Ectodermal cell (in vitro differentiated cells): ENCODE measurements at regions not wholly inside any gene's neighbourhood (a gene's known extent, or its start where the extent isn't known, plus 50 kb on each side); places are given as distances from the start of the nearest gene placed in this dataset.

Experiments used
- H3K27ac ChIP-seq: 2 replicates; pipeline ENCODE4 v1.7.0; 2013; ENCODE audit warnings: mild to moderate bottlenecking, low read depth, low read length; ENCODE audit not compliant: insufficient read depth, poor library complexity, severe bottlenecking
- H3K27me3 ChIP-seq: 2 replicates; pipeline ENCODE4 v1.7.0; 2013; ENCODE audit warnings: mild to moderate bottlenecking, low read length; ENCODE audit not compliant: insufficient read depth, control insufficient read depth, poor library complexity, severe bottlenecking
- H3K36me3 ChIP-seq: one replicate; pipeline ENCODE4 v1.7.0; 2013; ENCODE audit warnings: low read length; ENCODE audit not compliant: control insufficient read depth, insufficient read depth
- H3K4me1 ChIP-seq: one replicate; pipeline ENCODE4 v1.7.0; 2013; ENCODE audit warnings: low read length; ENCODE audit not compliant: control insufficient read depth, insufficient read depth
- H3K4me3 ChIP-seq: 2 replicates; pipeline ENCODE4 v1.7.0; 2013; ENCODE audit warnings: low read depth, low read length, control low read depth; ENCODE audit not compliant: insufficient read depth
- H3K9me3 ChIP-seq: 2 replicates; pipeline ENCODE4 v1.7.0; 2013; ENCODE audit warnings: mild to moderate bottlenecking, low read length, moderate library complexity; ENCODE audit not compliant: control insufficient read depth
- WGBS, 2 experiments: methylation state at CpG; one replicate each; pipeline ENCODE4 v1.1.7; 2013; ENCODE audit warnings: missing lambda C conversion rate in 2 of 2; 5-methylcytosine and 5-hydroxymethylcytosine counted together

GRCh38 chr2:83471655-83472054, 987.4 kb downstream of the SUCLG1 start:
- H3K9me3 ChIP-seq, result no peaks in the 10 kb centered on the region
- H3K27ac ChIP-seq, result no peak overlapping the region
- H3K4me1 ChIP-seq, result no peaks in the 10 kb centered on the region
- no peaks in the 10 kb centered on the region for H3K36me3 ChIP-seq
- H3K4me3 ChIP-seq, result no peak overlapping the region
- 93 to 100% methylated on average over 1 of the region's 1 CpG for WGBS, 2 experiments
- no peaks in the 10 kb centered on the region for H3K27me3 ChIP-seq

DNA sequence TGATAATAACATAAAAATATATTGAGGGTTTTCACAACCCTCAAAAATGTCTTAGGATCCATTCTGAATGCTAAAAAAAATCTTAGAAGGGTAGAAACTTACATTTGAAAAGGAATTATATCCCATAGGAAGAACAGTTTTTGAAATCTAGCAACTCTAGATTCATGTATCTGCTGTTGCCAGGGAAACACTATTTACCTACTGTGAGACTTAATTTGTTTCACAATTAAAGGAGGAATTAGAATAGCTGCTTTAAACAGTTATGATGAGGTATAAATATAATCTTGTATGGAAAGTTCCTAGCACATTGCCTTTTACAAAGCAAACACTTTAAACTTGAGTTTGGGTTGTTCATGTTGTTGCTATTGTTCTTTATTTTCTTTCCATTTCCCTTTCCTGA, 988.2 kb downstream of the SUCLG1 start:
- Histone ChIP-seq H3K36me3 (no peaks in the 10 kb centered on the region), H3K4me1 (no peaks in the 10 kb centered on the region), H3K27ac (no peak overlapping the region), H3K9me3 (no peaks in the 10 kb centered on the region), H3K4me3 (no peak overlapping the region), H3K27me3 (no peaks in the 10 kb centered on the region)

DNA sequence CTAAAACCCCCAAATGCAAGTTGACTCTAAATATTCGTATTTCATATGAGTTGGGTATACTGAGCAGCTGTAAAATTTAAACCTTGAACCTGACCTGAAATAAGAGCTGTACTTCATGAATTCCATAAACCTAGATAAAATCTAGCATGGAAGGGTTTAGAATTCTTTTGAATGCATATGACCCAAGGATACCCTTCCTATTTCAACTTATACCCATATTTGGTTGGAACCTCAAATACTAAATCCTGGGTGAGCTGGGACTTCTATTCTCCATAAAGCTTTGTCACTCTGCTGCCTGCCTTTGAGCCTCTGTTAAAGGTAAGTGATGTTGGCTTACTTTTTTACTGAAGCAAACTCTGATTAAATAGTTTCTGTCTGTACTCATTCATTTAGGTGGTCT, 994.6 kb downstream of the SUCLG1 start:
- Histone ChIP-seq H3K9me3 (no peaks in the 10 kb centered on the region), H3K27ac (no peak overlapping the region), H3K4me1 (no peaks in the 10 kb centered on the region), H3K4me3 (no peak overlapping the region), H3K36me3 (no peaks in the 10 kb centered on the region), H3K27me3 (no peaks in the 10 kb centered on the region)
- WGBS, 2 experiments, result no CpG with 5 or more reads among the region's 1 CpG

DNA sequence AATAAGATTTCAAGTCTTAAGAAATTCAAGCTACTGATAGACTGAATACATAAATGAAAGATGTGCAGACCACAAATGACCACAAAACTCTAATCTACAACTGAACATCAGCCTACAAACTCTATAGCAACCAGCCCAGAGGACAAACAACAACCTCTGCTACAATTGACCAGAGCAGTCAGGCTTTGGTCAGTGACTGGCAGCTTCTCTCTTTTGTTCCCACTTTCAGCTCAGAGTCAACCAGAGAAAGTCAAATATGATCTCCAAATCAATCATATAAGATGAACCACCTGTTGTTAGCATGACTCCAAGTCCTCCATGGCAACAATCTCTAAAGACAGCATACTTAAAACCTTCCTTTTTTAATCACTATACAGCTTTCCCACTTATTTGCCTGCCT, 996.2 kb downstream of the SUCLG1 start:
- Histone ChIP-seq H3K27ac (no peak overlapping the region), H3K27me3 (no peaks in the 10 kb centered on the region), H3K4me3 (no peak overlapping the region), H3K4me1 (no peaks in the 10 kb centered on the region), H3K9me3 (no peaks in the 10 kb centered on the region), H3K36me3 (no peaks in the 10 kb centered on the region)

- 94 to 98% methylated on average over 3 of the region's 3 CpGs for WGBS, 2 experiments
- H3K27me3 ChIP-seq, result no peaks in the 10 kb centered on the region
- H3K9me3 ChIP-seq, result no peaks in the 10 kb centered on the region
- no peak overlapping the region for H3K27ac ChIP-seq
- H3K36me3 ChIP-seq, result no peaks in the 10 kb centered on the region
- no peak overlapping the region for H3K4me3 ChIP-seq
- no peaks in the 10 kb centered on the region for H3K4me1 ChIP-seq
Measured at GRCh38 chr2:83461135-83461534, 997.9 kb downstream of the SUCLG1 start.

GRCh38 chr2:83459456-83459855, 999.6 kb downstream of the SUCLG1 start:
- no peak overlapping the region for H3K4me3 ChIP-seq
- no peaks in the 10 kb centered on the region for H3K27me3 ChIP-seq
- no peaks in the 10 kb centered on the region for H3K36me3 ChIP-seq
- H3K27ac ChIP-seq, result no peak overlapping the region
- WGBS, 2 experiments, result 89 to 100% methylated on average over 1 to 2 of the region's 2 CpGs
- H3K4me1 ChIP-seq, result no peaks in the 10 kb centered on the region
- no peaks in the 10 kb centered on the region for H3K9me3 ChIP-seq

GRCh38 chr2:83435989-83436388, 1023.1 kb downstream of the SUCLG1 start:
- no peaks in the 10 kb centered on the region for H3K36me3 ChIP-seq
- H3K4me3 ChIP-seq, result no peak overlapping the region
- H3K27me3 ChIP-seq, result no peaks in the 10 kb centered on the region
- no peaks in the 10 kb centered on the region for H3K9me3 ChIP-seq
- H3K27ac ChIP-seq, result no peak overlapping the region
- H3K4me1 ChIP-seq, result no peaks in the 10 kb centered on the region
- WGBS, 2 experiments, result 100% methylated on average over 1 of the region's 2 CpGs; no CpG with 5 or more reads in 1 of the 2 experiments

DNA sequence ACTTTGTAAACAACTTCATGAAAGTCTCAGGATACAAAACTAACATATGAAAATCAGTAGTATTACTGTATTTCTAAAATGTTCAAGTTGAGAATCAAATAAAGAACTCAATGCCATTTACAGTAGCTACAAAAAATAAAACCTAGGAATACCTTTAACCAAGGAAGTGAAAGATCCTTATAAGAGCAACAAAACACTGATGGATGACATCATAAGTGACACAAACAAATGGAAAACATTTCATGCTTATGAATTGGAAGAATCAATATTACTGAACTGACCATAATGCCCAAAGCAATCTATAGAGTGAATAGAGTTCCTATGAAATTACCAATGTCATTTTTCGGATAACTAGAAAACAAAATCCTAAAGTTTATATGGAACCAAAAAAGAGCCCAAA, 1038.1 kb downstream of the SUCLG1 start:
- 75 to 86% methylated on average over 1 of the region's 1 CpG for WGBS, 2 experiments
- Histone ChIP-seq H3K27ac (no peak overlapping the region), H3K4me1 (no peaks in the 10 kb centered on the region), H3K27me3 (no peaks in the 10 kb centered on the region), H3K9me3 (no peaks in the 10 kb centered on the region), H3K36me3 (no peaks in the 10 kb centered on the region), H3K4me3 (no peak overlapping the region)

DNA sequence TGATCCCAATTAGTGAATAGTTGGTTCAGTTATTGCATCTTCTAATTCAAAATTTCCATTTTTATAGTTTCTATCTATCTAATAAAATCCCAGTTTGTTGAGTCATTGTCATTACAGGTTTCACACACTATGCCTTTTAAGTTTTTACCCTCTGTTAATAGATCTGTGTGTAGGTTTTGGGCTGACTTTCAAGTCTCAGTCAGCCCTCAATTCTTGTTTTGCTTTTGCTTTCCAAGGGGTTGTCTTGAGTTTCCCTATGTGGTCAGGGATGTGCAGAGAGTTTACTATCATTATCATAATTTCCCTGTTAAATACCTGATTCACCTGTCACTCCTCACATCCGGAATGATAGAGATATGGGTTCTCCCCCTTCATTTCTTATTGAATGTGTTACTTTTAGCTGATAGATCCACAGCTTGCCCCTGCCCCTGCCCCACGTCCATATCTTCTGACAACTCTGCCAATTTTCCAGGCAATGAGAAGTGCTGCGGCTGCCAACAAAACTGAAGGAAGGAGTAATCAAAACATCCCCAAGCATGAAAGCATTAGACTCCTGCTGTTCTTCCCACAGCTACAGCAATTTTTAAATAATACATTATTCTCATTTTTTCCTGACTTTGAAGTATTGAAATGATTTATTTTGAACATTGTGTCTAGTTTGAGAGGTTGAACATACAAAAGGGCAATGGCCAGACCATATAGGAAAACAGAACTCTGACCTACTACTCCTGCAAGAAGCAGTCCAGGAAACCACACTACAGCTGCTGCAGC, 1064.8 kb downstream of the SUCLG1 start:
- H3K4me3 ChIP-seq, result no peak overlapping the region
- no peaks in the 10 kb centered on the region for H3K9me3 ChIP-seq
- H3K27me3 ChIP-seq, result no peaks in the 10 kb centered on the region
- 70 to 92% methylated on average over 2 to 3 of the region's 3 CpGs for WGBS, 2 experiments
- no peaks in the 10 kb centered on the region for H3K4me1 ChIP-seq
- no peak overlapping the region for H3K27ac ChIP-seq
- H3K36me3 ChIP-seq, result no peaks in the 10 kb centered on the region

- H3K4me3 ChIP-seq, result no peak overlapping the region
- H3K27ac ChIP-seq, result no peak overlapping the region
- H3K36me3 ChIP-seq, result no peaks in the 10 kb centered on the region
- H3K9me3 ChIP-seq, result no peaks in the 10 kb centered on the region
- no peaks in the 10 kb centered on the region for H3K4me1 ChIP-seq
- H3K27me3 ChIP-seq, result no peaks in the 10 kb centered on the region
- WGBS, 2 experiments, result 92% methylated on average over 1 of the region's 1 CpG; no CpG with 5 or more reads in 1 of the 2 experiments
Measured at GRCh38 chr2:83388804-83389203, 1070.3 kb downstream of the SUCLG1 start.

GRCh38 chr2:83386549-83386948, 1072.5 kb downstream of the SUCLG1 start:
- Histone ChIP-seq H3K4me3 (no peak overlapping the region), H3K27ac (no peak overlapping the region), H3K27me3 (no peaks in the 10 kb centered on the region), H3K36me3 (no peaks in the 10 kb centered on the region), H3K9me3 (no peaks in the 10 kb centered on the region), H3K4me1 (no peaks in the 10 kb centered on the region)
- 100% methylated on average over 1 of the region's 1 CpG for WGBS, 2 experiments
